GM13977 (cell line): ENCODE measurements at regions not wholly inside any gene's neighbourhood (a gene's known extent, or its start where the extent isn't known, plus 50 kb on each side); places are given as distances from the start of the nearest gene placed in this dataset.

Source experiments
- DNase-seq: peaks from one replicate; pipeline ENCODE4 v3.0.0; 2012; ENCODE audit warnings: low spot score
- in situ Hi-C: fragments of 300-500 bp; cut with MboI; formaldehyde crosslinking; loops from one replicate; pipeline ENCODE4 v1.12.0; 2022; ENCODE audit warnings: low sequenced_read_pairs, low pct_unique_long_range_greater_than_20kb, mixed read lengths, inconsistent platforms; ENCODE audit not compliant: unreplicated experiment
- TF ChIP-seq, protein P1 (sequence below): IDR thresholded peaks from 2 replicates; pipeline ENCODE4 v1.5.1; 2012; ENCODE audit warnings: mild to moderate bottlenecking, control low read depth; ENCODE audit not compliant: insufficient read depth; ENCODE audit errors: extremely low read depth, missing control alignments

DNA sequence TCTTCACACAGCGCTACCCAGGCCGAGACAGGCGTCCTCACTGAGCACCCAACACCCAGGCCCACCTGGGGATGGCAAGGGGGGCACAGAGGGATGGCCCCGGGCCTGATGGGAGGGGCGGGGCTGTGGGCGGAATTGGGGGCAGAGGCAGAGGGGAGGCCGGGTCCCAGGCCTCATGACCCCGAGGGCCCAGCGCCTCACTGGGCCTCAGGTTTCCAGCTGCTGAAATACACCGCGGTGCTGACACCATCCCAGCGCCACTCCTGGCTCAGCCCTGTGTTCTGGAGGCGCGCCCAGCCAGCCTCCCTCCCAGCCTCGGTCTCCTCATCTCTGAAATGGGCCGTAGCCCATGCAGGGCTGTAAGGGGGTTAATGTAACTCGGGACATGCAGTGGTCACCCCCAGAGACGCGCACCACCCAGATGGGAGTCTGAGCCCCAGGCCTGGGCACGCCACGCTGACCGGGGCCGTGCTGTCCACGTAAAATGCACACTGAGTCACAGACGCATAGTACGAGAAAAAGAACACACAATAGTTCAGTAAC, 82.3 kb downstream of the UNCX start:
- in situ Hi-C loops: no loop called here
- DNase-seq: no peak
- TF ChIP-seq, protein P1, sequence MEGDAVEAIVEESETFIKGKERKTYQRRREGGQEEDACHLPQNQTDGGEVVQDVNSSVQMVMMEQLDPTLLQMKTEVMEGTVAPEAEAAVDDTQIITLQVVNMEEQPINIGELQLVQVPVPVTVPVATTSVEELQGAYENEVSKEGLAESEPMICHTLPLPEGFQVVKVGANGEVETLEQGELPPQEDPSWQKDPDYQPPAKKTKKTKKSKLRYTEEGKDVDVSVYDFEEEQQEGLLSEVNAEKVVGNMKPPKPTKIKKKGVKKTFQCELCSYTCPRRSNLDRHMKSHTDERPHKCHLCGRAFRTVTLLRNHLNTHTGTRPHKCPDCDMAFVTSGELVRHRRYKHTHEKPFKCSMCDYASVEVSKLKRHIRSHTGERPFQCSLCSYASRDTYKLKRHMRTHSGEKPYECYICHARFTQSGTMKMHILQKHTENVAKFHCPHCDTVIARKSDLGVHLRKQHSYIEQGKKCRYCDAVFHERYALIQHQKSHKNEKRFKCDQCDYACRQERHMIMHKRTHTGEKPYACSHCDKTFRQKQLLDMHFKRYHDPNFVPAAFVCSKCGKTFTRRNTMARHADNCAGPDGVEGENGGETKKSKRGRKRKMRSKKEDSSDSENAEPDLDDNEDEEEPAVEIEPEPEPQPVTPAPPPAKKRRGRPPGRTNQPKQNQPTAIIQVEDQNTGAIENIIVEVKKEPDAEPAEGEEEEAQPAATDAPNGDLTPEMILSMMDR: no peak

DNA sequence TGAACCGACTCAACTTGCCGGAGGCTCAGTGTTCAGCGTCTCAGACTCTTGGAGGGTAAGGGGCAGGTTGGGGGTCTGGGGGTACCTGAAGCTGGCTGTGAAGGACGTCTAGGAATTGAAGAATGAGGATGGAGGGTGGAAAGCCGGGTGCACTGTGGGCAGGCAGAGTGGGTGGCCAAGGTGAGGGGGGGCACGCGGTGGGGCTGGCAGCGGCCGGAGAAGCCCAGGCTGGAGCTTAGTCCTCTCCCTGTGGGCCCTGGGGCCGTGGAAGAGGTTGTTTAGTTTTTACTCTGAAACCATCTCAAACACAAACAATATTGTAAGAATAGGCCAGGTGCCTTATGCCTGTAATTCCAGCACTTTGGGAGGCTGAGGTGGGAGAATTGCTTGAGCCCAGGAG, 83.4 kb downstream of the UNCX start:
- TF ChIP-seq, protein P1: no peak
- in situ Hi-C loops: no loop called here
- no peak for DNase-seq

DNA sequence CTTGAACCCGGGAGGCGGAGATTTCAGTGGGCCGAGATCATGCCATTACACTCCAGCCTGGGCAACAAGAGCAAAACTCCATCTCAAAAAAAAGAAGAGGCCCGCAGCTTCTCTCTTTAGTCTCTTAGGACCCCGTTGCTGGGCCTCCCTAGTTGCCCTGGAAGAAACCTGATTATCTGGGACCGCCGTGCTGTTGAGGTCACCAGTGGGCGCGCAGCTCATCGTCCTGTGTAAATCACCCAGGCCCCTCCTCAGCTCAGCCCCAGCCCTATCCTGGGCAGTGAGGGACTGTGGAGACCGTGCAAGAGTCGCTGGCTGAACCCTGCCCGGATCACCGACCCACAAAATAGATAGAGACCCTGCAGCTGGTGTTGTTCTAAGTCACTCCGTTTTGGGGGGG, 85.0 kb downstream of the UNCX start:
- no peak for DNase-seq
- in situ Hi-C loops: no loop called here
- TF ChIP-seq, protein P1: no peak

DNA sequence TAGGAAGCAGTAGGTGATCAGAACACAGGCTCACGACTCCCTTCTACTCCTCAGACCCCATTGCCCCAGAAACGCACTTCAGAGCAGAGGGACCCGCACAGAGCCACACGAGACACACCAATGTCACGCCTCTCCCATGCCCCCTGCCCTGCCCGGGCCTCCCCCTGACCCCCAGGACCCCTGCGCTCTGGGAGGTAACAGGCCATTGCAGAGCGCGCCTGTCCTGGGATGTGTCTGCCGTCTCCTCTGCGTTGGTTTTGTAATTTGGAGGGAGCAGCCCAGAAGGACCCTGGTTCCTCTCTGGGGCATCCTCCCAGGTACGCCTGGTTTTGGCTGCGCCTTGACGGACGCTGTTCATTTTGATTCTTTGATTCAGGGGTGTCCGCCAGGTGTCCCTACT, 85.4 kb downstream of the UNCX start:
- TF ChIP-seq, protein P1: no peak
- in situ Hi-C loops: no loop called here
- DNase-seq: no peak

DNA sequence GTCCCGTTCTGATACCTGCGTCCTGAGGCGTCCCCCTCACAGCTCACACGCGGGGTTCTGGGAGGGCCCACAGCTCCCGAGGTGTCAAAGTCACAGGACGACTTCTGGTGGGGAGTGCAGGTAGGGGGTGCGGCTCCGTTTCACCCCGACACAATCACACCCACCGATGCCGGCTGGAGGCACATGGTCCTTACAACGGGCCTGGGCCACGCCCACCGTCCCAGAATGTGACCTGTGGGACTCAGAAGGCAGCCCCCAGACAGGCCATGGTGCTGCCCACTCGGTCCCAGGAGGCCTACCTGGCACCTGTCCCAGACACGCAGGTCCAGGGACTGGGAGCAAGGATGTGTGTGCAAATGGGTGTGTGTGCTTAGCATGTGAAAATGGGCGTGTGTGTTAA, 86.0 kb downstream of the UNCX start:
- in situ Hi-C loops: no loop called here

DNA sequence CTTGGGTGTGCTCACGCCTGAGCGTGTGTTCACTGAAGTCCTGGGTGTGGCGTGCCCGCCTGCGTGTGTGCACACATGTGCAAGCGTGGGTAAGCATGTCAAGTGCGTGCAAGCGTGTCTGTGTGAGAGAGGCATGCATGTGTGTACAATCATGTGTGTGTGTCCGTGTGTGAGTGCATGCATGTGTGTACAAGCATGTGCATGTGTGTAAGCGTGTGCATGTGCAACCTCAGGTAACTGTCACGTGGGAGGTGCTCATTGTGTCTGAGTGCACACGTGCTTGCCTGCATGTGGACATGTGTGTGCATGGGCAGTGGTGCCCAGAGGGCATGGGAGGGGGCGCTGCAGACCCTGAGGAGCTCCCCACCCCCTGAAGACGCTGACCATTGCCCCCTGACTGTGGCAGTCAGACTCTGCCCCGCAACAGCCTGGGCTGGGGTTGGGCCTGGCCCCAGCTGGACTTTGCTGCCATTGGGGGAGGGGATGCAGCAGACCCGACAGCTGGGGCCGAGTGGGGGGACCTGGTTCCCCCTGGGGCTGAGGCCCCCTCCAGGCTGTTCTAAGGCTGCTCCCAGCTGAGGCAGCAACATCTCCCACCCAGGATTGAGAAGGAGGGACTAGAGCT, 88.1 kb downstream of the UNCX start:
- TF ChIP-seq, protein P1: no peak
- no peak for DNase-seq
- in situ Hi-C loops: no loop called here

More for the DNA sequence above, 86.0 kb downstream of the UNCX start:
- no peak for DNase-seq
- TF ChIP-seq, protein P1: no peak
